H1 (cell line): ENCODE measurements at regions not wholly inside any gene's neighbourhood (a gene's known extent, or its start where the extent isn't known, plus 50 kb on each side); places are given as distances from the start of the nearest gene placed in this dataset.

ENCODE experiments used
- CEBPB ChIP-seq: IDR thresholded peaks from 2 replicates; pipeline ENCODE4 v1.6.1; 2012; ENCODE audit warnings: low read depth, low read length
- CHD7 ChIP-seq: fragments of 300-600 bp; sonication (generic); IDR thresholded peaks from 2 replicates; pipeline ENCODE4 v1.7.1; 2012; ENCODE audit warnings: low read length, moderate library complexity, mild to moderate bottlenecking, inconsistent platforms; ENCODE audit not compliant: insufficient replicate concordance
- CTCF ChIP-seq, 3 experiments: IDR thresholded peaks; 1 replicate in 2 of 3; 2 replicates in 1 of 3; pipeline versions ENCODE4 v1.5.1 to v1.6.1; 2011; ENCODE audit warnings: low read length in 3 of 3, mild to moderate bottlenecking in 3 of 3, inconsistent platforms in 2 of 3, low read depth in 1 of 3, moderate library complexity in 1 of 3; ENCODE audit not compliant: insufficient read depth in 1 of 3; ENCODE audit errors: control extremely low read depth in 1 of 3
- EP300 ChIP-seq, 2 experiments: IDR thresholded peaks; 1 replicate in 1 of 2; 2 replicates in 1 of 2; pipeline ENCODE4 v1.6.1; 2011 to 2012; ENCODE audit warnings: low read depth in 2 of 2, low read length in 2 of 2, mild to moderate bottlenecking in 2 of 2, borderline replicate concordance in 1 of 2, inconsistent platforms in 1 of 2, moderate library complexity in 1 of 2
- EZH2 ChIP-seq: fragments of 200-600 bp; sonication (generic); IDR thresholded peaks from 2 replicates; pipeline ENCODE4 v1.7.1; 2012; ENCODE audit warnings: low read depth, mild to moderate bottlenecking, moderate library complexity, low read length, inconsistent platforms; ENCODE audit not compliant: severe bottlenecking
- JUND ChIP-seq: IDR thresholded peaks from 2 replicates; pipeline ENCODE4 v1.6.1; 2011; ENCODE audit warnings: mild to moderate bottlenecking, improper control_type of control experiment, low read length
- POLR2A ChIP-seq, 2 experiments: IDR thresholded peaks; 1 replicate in 1 of 2; 2 replicates in 1 of 2; pipeline ENCODE4 v1.6.1; 2011; ENCODE audit warnings: low read depth in 2 of 2, low read length in 2 of 2, mild to moderate bottlenecking in 2 of 2; ENCODE audit errors: control extremely low read depth in 1 of 2
- SP1 ChIP-seq: IDR thresholded peaks from 2 replicates; pipeline ENCODE4 v1.6.1; 2011; ENCODE audit warnings: low read depth, low read length
- SUZ12 ChIP-seq: fragments of 200-600 bp; sonication (generic); IDR thresholded peaks from 2 replicates; pipeline ENCODE4 v1.6.1; 2012; ENCODE audit warnings: mild to moderate bottlenecking, inconsistent platforms, low read length, moderate library complexity, mixed read lengths
- TCF12 ChIP-seq: IDR thresholded peaks from 2 replicates; pipeline ENCODE4 v1.6.1; 2011; ENCODE audit warnings: low read depth, mild to moderate bottlenecking, low read length
- USF2 ChIP-seq: IDR thresholded peaks from 2 replicates; pipeline ENCODE4 v1.6.1; 2011; ENCODE audit warnings: low read length, improper control_type of control experiment

- no peak for TF ChIP-seq EZH2
- no peak for TF ChIP-seq POLR2A (IDR thresholded peaks at IDR 0.05; ENCODE audit: control extremely low read depth in 1 of 2, low read depth in 2 of 2, low read length in 2 of 2)
- no peak for TF ChIP-seq CTCF (IDR thresholded peaks at IDR 0.05; ENCODE audit: control extremely low read depth in 1 of 3, insufficient read depth in 1 of 3, low read depth in 1 of 3, low read length in 3 of 3)
- no peak for TF ChIP-seq CHD7
- TF ChIP-seq SUZ12: no peak
- no peak for TF ChIP-seq CEBPB
- TF ChIP-seq USF2: no peak
- TF ChIP-seq EP300 (IDR thresholded peaks at IDR 0.05; ENCODE audit: borderline replicate concordance in 1 of 2, low read depth in 2 of 2, low read length in 2 of 2): no peak
- no peak for TF ChIP-seq TCF12
- TF ChIP-seq SP1: no peak
- no peak for TF ChIP-seq JUND
Measured at GRCh38 chr10:26385443-26385842, 52.7 kb upstream of the APBB1IP start.
